T-helper 2 cell (primary cell): ENCODE measurements at regions not wholly inside any gene's neighbourhood (a gene's known extent, or its start where the extent isn't known, plus 50 kb on each side); places are given as distances from the start of the nearest gene placed in this dataset.

ENCODE experiments used
- DNase-seq, 5 experiments: peaks; one replicate each; pipeline versions ENCODE4 v3.0.0 to v3.0.0-alpha.2; 2012 to 2022

GRCh38 chr20:10724449-10725173 lies 50.8 kb upstream of the JAG1 start:
- no peak for DNase-seq

GRCh38 chr20:10728873-10729670 lies 55.3 kb upstream of the JAG1 start:
- DNase-seq: no peak

- no peak for DNase-seq
Measured at GRCh38 chr20:10729785-10730184, 56.0 kb upstream of the JAG1 start.

GRCh38 chr20:10730629-10731183 lies 56.9 kb upstream of the JAG1 start:
- DNase-seq: no peak

GRCh38 chr20:10731190-10731965 lies 57.6 kb upstream of the JAG1 start:
- DNase-seq: no peak

- DNase-seq: peak in 1 of 5 experiments; percentile 5
Measured at GRCh38 chr20:10733122-10733521, 59.3 kb upstream of the JAG1 start.

- no peak for DNase-seq
Measured at GRCh38 chr20:10735195-10735949, 61.6 kb upstream of the JAG1 start.

- no peak for DNase-seq
Measured at GRCh38 chr20:10739134-10739533, 65.3 kb upstream of the JAG1 start.

GRCh38 chr20:10739566-10739965 lies 65.8 kb upstream of the JAG1 start:
- no peak for DNase-seq

- DNase-seq: no peak
Measured at GRCh38 chr20:10741060-10741459, 67.3 kb upstream of the JAG1 start.

- no peak for DNase-seq
Measured at GRCh38 chr20:10745790-10746189, 72.0 kb upstream of the JAG1 start.

GRCh38 chr20:10747019-10747418 lies 73.2 kb upstream of the JAG1 start:
- DNase-seq: no peak

GRCh38 chr20:10749084-10749483 lies 75.3 kb upstream of the JAG1 start:
- no peak for DNase-seq

GRCh38 chr20:10752206-10752605 lies 78.4 kb upstream of the JAG1 start:
- DNase-seq: no peak

GRCh38 chr20:10754824-10755223 lies 81.0 kb upstream of the JAG1 start:
- no peak for DNase-seq

GRCh38 chr20:10758446-10758845 lies 84.6 kb upstream of the JAG1 start:
- no peak for DNase-seq

- no peak for DNase-seq
Measured at GRCh38 chr20:10761232-10761631, 87.4 kb upstream of the JAG1 start.

- DNase-seq: no peak
Measured at GRCh38 chr20:10761786-10762185, 88.0 kb upstream of the JAG1 start.

- DNase-seq: no peak
Measured at GRCh38 chr20:10762216-10762615, 88.4 kb upstream of the JAG1 start.

- no peak for DNase-seq
Measured at GRCh38 chr20:10763112-10763511, 89.3 kb upstream of the JAG1 start.

GRCh38 chr20:10769700-10770099 lies 95.9 kb upstream of the JAG1 start:
- DNase-seq: no peak

- no peak for DNase-seq
Measured at GRCh38 chr20:10770753-10771152, 97.0 kb upstream of the JAG1 start.
